PC-9 (cell line): ENCODE measurements at regions not wholly inside any gene's neighbourhood (a gene's known extent, or its start where the extent isn't known, plus 50 kb on each side); places are given as distances from the start of the nearest gene placed in this dataset.

Experiments
- BruUV-seq: library from RNA; stranded (reverse); fragments of 400-500 nt; replicated peaks from 2 replicates; lab custom pipeline; 2021; lab: Mats Ljungman, UMichigan
- CTCF ChIA-PET: fragments of 300-600 bp; sonication (Branson Sonifier 250); formaldehyde crosslinking; loops from one replicate; lab custom pipeline; 2022; ENCODE audit warnings: antibody characterized with exemption; lab: Charles Lee
- POLR2A ChIA-PET: fragments of 300-600 bp; sonication (Branson Sonifier 250); formaldehyde crosslinking; loops from one replicate; lab custom pipeline; 2022; ENCODE audit warnings: antibody characterized with exemption; ENCODE audit not compliant: unreplicated experiment; lab: Charles Lee
- DNase-seq, 2 experiments: peaks; one replicate each; pipeline versions ENCODE4 v3.0.0 to v3.0.0-alpha.2; 2015 to 2022; ENCODE audit warnings: mixed read lengths in 1 of 2
- H2AFZ ChIP-seq: fragments of 200-600 bp; sonication (generic); 2 replicates; pipeline ENCODE4 v1.8.1; 2017; ENCODE audit warnings: antibody characterized with exemption
- H3F3A ChIP-seq: fragments of 200-600 bp; sonication (generic); 2 replicates; pipeline ENCODE4 v1.8.1; 2017; ENCODE audit warnings: antibody characterized with exemption, mild to moderate bottlenecking, low read depth; ENCODE audit not compliant: insufficient read depth
- H3K27ac ChIP-seq: fragments of 200-600 bp; sonication (generic); 2 replicates; pipeline ENCODE4 v1.6.1; 2016; ENCODE audit warnings: mixed run types
- H3K27me3 ChIP-seq: fragments of 200-600 bp; sonication (generic); 2 replicates; pipeline ENCODE4 v1.6.1; 2016; ENCODE audit warnings: low read depth, mixed run types; ENCODE audit not compliant: insufficient read depth
- H3K36me3 ChIP-seq: fragments of 200-600 bp; sonication (generic); 2 replicates; pipeline ENCODE4 v1.6.1; 2016; ENCODE audit warnings: low read depth, mixed run types
- H3K4me1 ChIP-seq: fragments of 200-600 bp; sonication (generic); replicated peaks from 2 replicates; pipeline ENCODE4 v1.6.1; 2016; ENCODE audit warnings: mixed run types; ENCODE audit not compliant: insufficient read depth
- H3K4me2 ChIP-seq: fragments of 200-600 bp; sonication (generic); 2 replicates; pipeline ENCODE4 v1.6.1; 2017; ENCODE audit warnings: mixed run types
- H3K4me3 ChIP-seq: fragments of 200-600 bp; sonication (generic); 2 replicates; pipeline ENCODE4 v1.6.1; 2016; ENCODE audit warnings: mixed run types
- H3K79me2 ChIP-seq: fragments of 200-600 bp; sonication (generic); 2 replicates; pipeline ENCODE4 v1.6.1; 2017; ENCODE audit warnings: low read depth, mixed run types
- H3K9me2 ChIP-seq: fragments of 200-600 bp; sonication (generic); 2 replicates; pipeline ENCODE4 v1.8.1; 2017; ENCODE audit warnings: mild to moderate bottlenecking; ENCODE audit not compliant: insufficient read depth
- H3K9me3 ChIP-seq: fragments of 200-600 bp; sonication (generic); 2 replicates; pipeline ENCODE4 v1.8.1; 2016; ENCODE audit warnings: low read depth; ENCODE audit not compliant: insufficient read depth
- H4K20me1 ChIP-seq: fragments of 200-600 bp; sonication (generic); 2 replicates; pipeline ENCODE4 v1.8.1; 2017; ENCODE audit not compliant: insufficient read depth
- CTCF ChIP-seq: fragments of 200-600 bp; sonication (generic); conservative IDR thresholded peaks from 2 replicates; pipeline ENCODE4 v1.6.1; 2017; ENCODE audit warnings: mixed run types, antibody characterized with exemption, mild to moderate bottlenecking, moderate library complexity
- EZH2 ChIP-seq: fragments of 200-600 bp; sonication (generic); IDR thresholded peaks from 2 replicates; pipeline ENCODE4 v1.8.0; 2017; ENCODE audit warnings: antibody characterized with exemption, low read depth
- intact Hi-C: fragments of 100-400 bp; cut with micrococcal nuclease; formaldehyde crosslinking; loops from one replicate; pipeline ENCODE4 v1.10.0; 2022; ENCODE audit not compliant: unreplicated experiment

DNA sequence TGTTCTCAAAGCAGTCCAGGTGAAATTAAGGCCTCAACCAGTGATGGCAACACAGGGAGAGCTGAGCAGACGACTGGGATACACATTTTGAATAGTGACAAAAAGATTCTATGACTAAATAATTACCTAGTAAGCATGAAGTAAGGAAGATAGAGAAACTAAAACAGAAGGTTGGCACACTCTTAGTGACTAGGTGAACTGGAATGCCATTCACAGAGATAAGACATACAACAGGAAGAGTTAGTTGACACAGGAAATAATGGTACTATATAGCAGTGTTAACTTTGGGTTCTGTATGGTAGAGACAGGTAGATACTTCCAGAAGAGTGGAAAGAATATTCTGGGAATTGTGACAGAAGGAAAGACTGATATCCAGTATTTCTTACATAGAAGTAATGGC, 181.8 kb upstream of the NT5C1B start:
- 0 out of 2 replicates have a peak overlapping the region, but pooled peaks have one; percentile 6 for H3K4me2 ChIP-seq
- intact Hi-C loops = loop anchor here (1.0 kb wide), 1 partner anchor 58 kb away; no protein-coding TSS in a partner anchor
- H4K20me1 ChIP-seq = no peaks in the 10 kb centered on the region
- H3K27me3 ChIP-seq = no peaks in the 10 kb centered on the region
- no peak overlapping the region for H3K4me3 ChIP-seq
- ChIA-PET CTCF (no interaction called here), POLR2A (no interaction called here)
- H3F3A ChIP-seq = no peaks in the 10 kb centered on the region; the same call in 1 of the 2 replicates
- H3K9me2 ChIP-seq = no peaks in the 10 kb centered on the region
- peaks cover 8% of the 10 kb centered on the region; the same call in 1 of the 2 replicates for H3K4me1 ChIP-seq
- H3K27ac ChIP-seq = no peak overlapping the region
- H3K36me3 ChIP-seq = no peaks in the 10 kb centered on the region
- peaks cover 4% of the 10 kb centered on the region; the same call in 1 of the 2 replicates for H3K9me3 ChIP-seq
- no peaks in the 10 kb centered on the region for H3K79me2 ChIP-seq
- peak in 1 of 2 experiments; percentile 62 for DNase-seq
- no TSS peak for BruUV-seq
- TF ChIP-seq EZH2 = no peak
- no peak for TF ChIP-seq CTCF
- H2AFZ ChIP-seq = no peak overlapping the region

GRCh38 chr2:18763338-18763737, 174.0 kb upstream of the NT5C1B start:
- Histone ChIP-seq H2AFZ (no peak overlapping the region), H3K9me2 (no peaks in the 10 kb centered on the region), H3K79me2 (no peaks in the 10 kb centered on the region), H3K27me3 (no peaks in the 10 kb centered on the region), H3K4me2 (no peak overlapping the region), H3K4me1 (peaks cover 11% of the 10 kb centered on the region; the same call in 1 of the 2 replicates), H4K20me1 (no peaks in the 10 kb centered on the region), H3K36me3 (no peaks in the 10 kb centered on the region), H3K4me3 (no peak overlapping the region), H3K27ac (no peak overlapping the region), H3K9me3 (peaks cover 10% of the 10 kb centered on the region; the same call in 1 of the 2 replicates), H3F3A (no peaks in the 10 kb centered on the region)
- ChIA-PET POLR2A (no interaction called here), CTCF (no interaction called here)
- TF ChIP-seq EZH2 = no peak
- intact Hi-C loops = no loop called here
- no TSS peak for BruUV-seq
- DNase-seq = no peak

GRCh38 chr2:18762667-18763066, 173.3 kb upstream of the NT5C1B start:
- no peak overlapping the region for H3K4me3 ChIP-seq
- DNase-seq = no peak
- H2AFZ ChIP-seq = no peak overlapping the region
- no peaks in the 10 kb centered on the region for H3K79me2 ChIP-seq
- CTCF ChIA-PET = no interaction called here
- no peaks in the 10 kb centered on the region for H4K20me1 ChIP-seq
- TF ChIP-seq EZH2 = no peak
- TF ChIP-seq CTCF = no peak
- H3K9me2 ChIP-seq = no peaks in the 10 kb centered on the region
- H3K9me3 ChIP-seq = peaks cover 8% of the 10 kb centered on the region; the same call in 1 of the 2 replicates
- H3F3A ChIP-seq = no peaks in the 10 kb centered on the region
- POLR2A ChIA-PET = no interaction called here
- no peaks in the 10 kb centered on the region for H3K27me3 ChIP-seq
- H3K36me3 ChIP-seq = no peaks in the 10 kb centered on the region
- H3K4me2 ChIP-seq = no peak overlapping the region
- intact Hi-C loops = no loop called here
- no peak overlapping the region for H3K27ac ChIP-seq
- no TSS peak for BruUV-seq
- H3K4me1 ChIP-seq = peaks cover 11% of the 10 kb centered on the region; the same call in 1 of the 2 replicates
